GM12878 (cell line): ENCODE measurements at regions not wholly inside any gene's neighbourhood (a gene's known extent, or its start where the extent isn't known, plus 50 kb on each side); places are given as distances from the start of the nearest gene placed in this dataset.

Experiments used
- ATAC-seq: fragments of 200-7000 bp; cut with Tn5 transposase; 3 replicates; pipeline ENCODE4 v1.9.1; 2020; ENCODE audit warnings: mild to moderate bottlenecking, moderate library complexity
- BruUV-seq: library from RNA; stranded (reverse); fragments of 400-500 nt; replicated peaks from 2 replicates; lab custom pipeline; 2021; lab: Mats Ljungman, UMichigan
- CTCF ChIA-PET: fragments of 300-600 bp; sonication (Branson Sonifier 250); formaldehyde crosslinking; extraction: SDS; loops from one replicate; lab custom pipeline; 2021; ENCODE audit warnings: inconsistent platforms; lab: Yijun Ruan, JAX
- POLR2A ChIA-PET: fragments of 350-600 bp; formaldehyde crosslinking; extraction: SDS; loops from one replicate; lab custom pipeline; 2021; ENCODE audit warnings: inconsistent platforms; lab: Charles Lee
- RAD21 ChIA-PET: fragments of 300-600 bp; sonication (Branson Sonifier 250); formaldehyde crosslinking; loops from one replicate; lab custom pipeline; 2023; ENCODE audit warnings: antibody characterized with exemption; ENCODE audit not compliant: unreplicated experiment; lab: Charles Lee
- SMC1A ChIA-PET: fragments of 300-600 bp; sonication (Branson Sonifier 250); formaldehyde crosslinking; loops from one replicate; lab custom pipeline; 2023; ENCODE audit not compliant: unreplicated experiment, uncharacterized antibody; lab: Charles Lee
- DNase-seq: peaks from one replicate; pipeline ENCODE4 v3.0.0-alpha.2; 2011; ENCODE audit warnings: low read depth, low spot score
- FAIRE-seq: peaks from 3 replicates; lab custom pipeline; 2011; peaks lifted over from hg19 to GRCh38; lab: Jason Lieb, UNC
- H2AFZ ChIP-seq: 2 replicates; pipeline ENCODE4 v1.6.0; 2011; ENCODE audit warnings: low read depth, low read length, control low read depth; ENCODE audit not compliant: control insufficient read depth
- H3K27ac ChIP-seq: 2 replicates; pipeline ENCODE4 v1.5.1; 2011; ENCODE audit warnings: control low read depth; ENCODE audit not compliant: control insufficient read depth, insufficient read depth
- H3K27me3 ChIP-seq, 2 experiments: replicated peaks in 1 of 2; 2 replicates each; pipeline versions ENCODE4 v1.6.0 to v1.6.1; 2011; ENCODE audit warnings: low read length in 1 of 2; ENCODE audit not compliant: control insufficient read depth in 2 of 2, insufficient read depth in 2 of 2
- H3K36me3 ChIP-seq, 2 experiments: 2 replicates each; pipeline ENCODE4 v1.5.1; 2011; ENCODE audit warnings: low read length in 1 of 2; ENCODE audit not compliant: control insufficient read depth in 2 of 2, insufficient read depth in 2 of 2
- H3K4me1 ChIP-seq: 2 replicates; pipeline ENCODE4 v1.6.1; 2011; ENCODE audit warnings: mild to moderate bottlenecking, low read length, moderate library complexity, mixed read lengths; ENCODE audit not compliant: control insufficient read depth, insufficient read depth
- H3K4me2 ChIP-seq: 2 replicates; pipeline ENCODE4 v1.6.0; 2011; ENCODE audit warnings: control low read depth; ENCODE audit not compliant: control insufficient read depth, insufficient read depth
- H3K4me3 ChIP-seq: fragments of 200-600 bp; sonication (generic); 2 replicates; pipeline ENCODE4 v1.5.1; 2016
- H3K79me2 ChIP-seq: 2 replicates; pipeline ENCODE4 v1.6.0; 2011; ENCODE audit warnings: low read length; ENCODE audit not compliant: control insufficient read depth, insufficient read depth
- H3K9ac ChIP-seq: 2 replicates; pipeline ENCODE4 v1.8.0; 2011; ENCODE audit warnings: low read length, control low read depth, mixed read lengths; ENCODE audit not compliant: control insufficient read depth, insufficient read depth
- H3K9me3 ChIP-seq: replicated peaks from 3 replicates; pipeline ENCODE4 v1.5.1; 2011; ENCODE audit warnings: mild to moderate bottlenecking, low read length; ENCODE audit not compliant: control insufficient read depth, insufficient read depth
- H4K20me1 ChIP-seq: 2 replicates; pipeline ENCODE4 v1.6.0; 2011; ENCODE audit not compliant: control insufficient read depth, insufficient read depth
- ASH2L ChIP-seq: fragments of 300-600, 200-600 bp; sonication (generic); IDR thresholded peaks from 2 replicates; pipeline ENCODE4 v1.6.1; 2017; ENCODE audit warnings: low read depth, mild to moderate bottlenecking, borderline replicate concordance
- BCL11A ChIP-seq: IDR thresholded peaks from 2 replicates; pipeline ENCODE4 v1.6.1; 2011; ENCODE audit warnings: low read depth, low read length
- ETV6 ChIP-seq, 2 experiments: fragments of 450-650 bp in 1 of 2; IDR thresholded peaks in 1 of 2; conservative IDR thresholded peaks in 1 of 2; 2 replicates each; pipeline ENCODE4 v1.6.1; 2014; ENCODE audit warnings: antibody characterized with exemption in 1 of 2, borderline replicate concordance in 1 of 2, low read depth in 1 of 2, mild to moderate bottlenecking in 1 of 2, moderate library complexity in 1 of 2
- GABPA ChIP-seq: IDR thresholded peaks from 2 replicates; pipeline ENCODE4 v1.6.1; 2014; ENCODE audit warnings: antibody characterized with exemption, low read depth, mild to moderate bottlenecking, inconsistent platforms
- IKZF1 ChIP-seq: fragments of 450-650 bp; conservative IDR thresholded peaks from 2 replicates; pipeline ENCODE4 v1.6.1; 2017; ENCODE audit warnings: antibody characterized with exemption, mild to moderate bottlenecking
- IRF5 ChIP-seq: fragments of 450-650 bp; IDR thresholded peaks from 2 replicates; pipeline ENCODE4 v1.6.1; 2017; ENCODE audit warnings: borderline replicate concordance
- PAX5 ChIP-seq: IDR thresholded peaks from 2 replicates; pipeline ENCODE4 v1.6.1; 2011; ENCODE audit warnings: low read depth, low read length, borderline replicate concordance
- PML ChIP-seq: IDR thresholded peaks from 2 replicates; pipeline ENCODE4 v1.6.1; 2012; ENCODE audit warnings: low read length, inconsistent platforms
- PRDM15 ChIP-seq: fragments of 450-650 bp; formaldehyde crosslinking; IDR thresholded peaks from 2 replicates; pipeline ENCODE4 v1.4.0; 2020; ENCODE audit warnings: mild to moderate bottlenecking, moderate library complexity
- RCOR1 ChIP-seq: conservative IDR thresholded peaks from 2 replicates; pipeline ENCODE4 v1.6.1; 2012; ENCODE audit warnings: low read depth, low read length, improper control_type of control experiment
- SMAD5 ChIP-seq: IDR thresholded peaks from 2 replicates; pipeline ENCODE4 v1.6.1; 2016; ENCODE audit warnings: antibody characterized with exemption, low read depth
- SP1 ChIP-seq: IDR thresholded peaks from one replicate; pipeline ENCODE4 v1.6.1; 2011; ENCODE audit warnings: low read depth, low read length
- STAT1 ChIP-seq: fragments of 450-650 bp; conservative IDR thresholded peaks from 2 replicates; pipeline ENCODE4 v1.6.1; 2014; ENCODE audit warnings: antibody characterized with exemption, mild to moderate bottlenecking
- ZNF274 ChIP-seq: IDR thresholded peaks from one replicate; pipeline ENCODE4 v1.8.0; 2011; ENCODE audit not compliant: insufficient read length, insufficient read depth
- ZNF384 ChIP-seq: IDR thresholded peaks from 2 replicates; pipeline ENCODE4 v1.6.1; 2012; ENCODE audit warnings: low read depth, mild to moderate bottlenecking, low read length, improper control_type of control experiment, borderline replicate concordance
- WGBS: methylation state at CpG from one replicate; pipeline ENCODE4 v1.1.6; 2016; ENCODE audit warnings: low lambda C conversion rate; ENCODE audit not compliant: insufficient replicate concordance, insufficient coverage; ENCODE audit errors: missing lambda C conversion rate; 5-methylcytosine and 5-hydroxymethylcytosine counted together
- in situ Hi-C: fragments of 300-500 bp; cut with MboI; formaldehyde crosslinking; loops from 9 replicates; pipeline ENCODE4 v1.14.3; 2018; ENCODE audit warnings: mixed read lengths
- intact Hi-C: fragments of 100-400 bp; cut with micrococcal nuclease; formaldehyde crosslinking; loops from one replicate; pipeline ENCODE4 v1.14.2; 2022; ENCODE audit not compliant: unreplicated experiment
- TF ChIP-seq, protein P1 (sequence below): fragments of 450-650 bp; IDR thresholded peaks from 2 replicates; pipeline ENCODE4 v1.6.1; 2014; ENCODE audit warnings: mild to moderate bottlenecking
- TF ChIP-seq, protein P2 (sequence below): IDR thresholded peaks from 2 replicates; pipeline ENCODE4 v1.6.1; 2011; ENCODE audit warnings: borderline replicate concordance, low read depth, mild to moderate bottlenecking, moderate library complexity, mixed read lengths, low read length; ENCODE audit not compliant: insufficient read depth; ENCODE audit errors: extremely low read length

GRCh38 chr1:96104506-96104905 is 617.1 kb upstream of the PTBP2 start (continued):
- TF ChIP-seq BCL11A (no peak), SP1 (no peak), SMAD5 (no peak), STAT1 (no peak), ASH2L (no peak)
- TF ChIP-seq, protein P1, sequence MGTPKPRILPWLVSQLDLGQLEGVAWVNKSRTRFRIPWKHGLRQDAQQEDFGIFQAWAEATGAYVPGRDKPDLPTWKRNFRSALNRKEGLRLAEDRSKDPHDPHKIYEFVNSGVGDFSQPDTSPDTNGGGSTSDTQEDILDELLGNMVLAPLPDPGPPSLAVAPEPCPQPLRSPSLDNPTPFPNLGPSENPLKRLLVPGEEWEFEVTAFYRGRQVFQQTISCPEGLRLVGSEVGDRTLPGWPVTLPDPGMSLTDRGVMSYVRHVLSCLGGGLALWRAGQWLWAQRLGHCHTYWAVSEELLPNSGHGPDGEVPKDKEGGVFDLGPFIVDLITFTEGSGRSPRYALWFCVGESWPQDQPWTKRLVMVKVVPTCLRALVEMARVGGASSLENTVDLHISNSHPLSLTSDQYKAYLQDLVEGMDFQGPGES = no peak

- Histone ChIP-seq H2AFZ (no peak overlapping the region), H3K4me1 (no peaks in the 10 kb centered on the region), H3K9ac (no peak overlapping the region), H3K36me3 (no peaks in the 10 kb centered on the region), H3K4me2 (no peak overlapping the region), H3K79me2 (no peaks in the 10 kb centered on the region), H4K20me1 (no peaks in the 10 kb centered on the region), H3K4me3 (no peak overlapping the region), H3K9me3 (no peaks in the 10 kb centered on the region; the same call in 2 of the 3 replicates), H3K27me3 (no peaks in the 10 kb centered on the region), H3K27ac (no peak overlapping the region)
- no peak for ATAC-seq
- ChIA-PET POLR2A (no interaction called here), CTCF (no interaction called here), RAD21 (interaction anchor here (0.6 kb wide), 1 partner anchor 39 kb away, joined by 4 read pairs; no protein-coding TSS in a partner anchor), SMC1A (interaction anchor here (1.0 to 1.4 kb wide), 2 partner anchors 18 to 78 kb away, joined by 3 read pairs; no protein-coding TSS in a partner anchor)
- no TSS peak for BruUV-seq
- intact Hi-C loops (no loop called here), in situ Hi-C loops (no loop called here)
- DNase-seq = no peak
- FAIRE-seq = no peak
- 0% methylated on average over 3 of the region's 3 CpGs for WGBS
- TF ChIP-seq, protein P2, sequence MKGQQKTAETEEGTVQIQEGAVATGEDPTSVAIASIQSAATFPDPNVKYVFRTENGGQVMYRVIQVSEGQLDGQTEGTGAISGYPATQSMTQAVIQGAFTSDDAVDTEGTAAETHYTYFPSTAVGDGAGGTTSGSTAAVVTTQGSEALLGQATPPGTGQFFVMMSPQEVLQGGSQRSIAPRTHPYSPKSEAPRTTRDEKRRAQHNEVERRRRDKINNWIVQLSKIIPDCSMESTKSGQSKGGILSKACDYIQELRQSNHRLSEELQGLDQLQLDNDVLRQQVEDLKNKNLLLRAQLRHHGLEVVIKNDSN = no peak
- no peak for TF ChIP-seq ZNF274
- no peak for TF ChIP-seq GABPA
- no peak for TF ChIP-seq ZNF384
- no peak for TF ChIP-seq PRDM15 (CRISPR knock-in tag)
- no peak for TF ChIP-seq SMAD5
- no peak for TF ChIP-seq RCOR1
- TF ChIP-seq ETV6 (conservative IDR thresholded peaks at IDR 0.05 in 1 of 2, IDR thresholded peaks at IDR 0.05 in 1 of 2; ENCODE audit: borderline replicate concordance in 1 of 2, low read depth in 1 of 2) = no peak
- no peak for TF ChIP-seq PAX5
- no peak for TF ChIP-seq IKZF1
- no peak for TF ChIP-seq IRF5
- no peak for TF ChIP-seq PML
These were observed 616.7 kb upstream of the PTBP2 start for GRCh38 chr1:96104906-96105305.
